22Rv1 (cell line): ENCODE measurements at regions not wholly inside any gene's neighbourhood (a gene's known extent, or its start where the extent isn't known, plus 50 kb on each side); places are given as distances from the start of the nearest gene placed in this dataset.

Experiments used
- CTCF ChIP-seq: fragments of 450-650 bp; IDR thresholded peaks from 2 replicates; pipeline ENCODE4 v1.5.1; 2017; ENCODE audit warnings: mild to moderate bottlenecking
- ZFX ChIP-seq: fragments of 450-650 bp; IDR thresholded peaks from 2 replicates; pipeline ENCODE4 v1.6.1; 2017; ENCODE audit warnings: antibody characterized with exemption, borderline replicate concordance

GRCh38 chr3:140765246-140765645, 87.4 kb downstream of the TRIM42 start:
- TF ChIP-seq CTCF (no peak), ZFX (no peak)
